H1 (cell line): ENCODE measurements at regions not wholly inside any gene's neighbourhood (a gene's known extent, or its start where the extent isn't known, plus 50 kb on each side); places are given as distances from the start of the nearest gene placed in this dataset.

Source experiments
- CTCF ChIA-PET: fragments of 300-600 bp; sonication (Branson Sonifier 250); formaldehyde crosslinking; loops from one replicate; lab custom pipeline; 2021; ENCODE audit not compliant: partially characterized antibody; lab: Charles Lee
- POLR2A ChIA-PET: fragments of 300-600 bp; sonication (Branson Sonifier 250); formaldehyde crosslinking; loops from one replicate; lab custom pipeline; 2021; ENCODE audit warnings: inconsistent platforms; ENCODE audit not compliant: partially characterized antibody; lab: Charles Lee
- DNase-seq, 2 experiments: peaks; one replicate each; pipeline versions ENCODE4 v3.0.0 to v3.0.0-alpha.2; 2010 to 2022; ENCODE audit warnings: low spot score in 2 of 2, low read depth in 1 of 2, mixed read lengths in 1 of 2
- FAIRE-seq: peaks from 2 replicates; lab custom pipeline; 2011; peaks lifted over from hg19 to GRCh38; lab: Jason Lieb, UNC
- H2AFZ ChIP-seq: 2 replicates; pipeline ENCODE4 v1.8.1; 2012; ENCODE audit warnings: low read length, inconsistent platforms
- H2AK5ac ChIP-seq: 2 replicates; pipeline ENCODE4 v1.6.1; 2013; ENCODE audit warnings: low read depth, low read length
- H2BK120ac ChIP-seq: replicated peaks from 2 replicates; pipeline ENCODE3; 2013; ENCODE audit warnings: low read depth, low read length, inconsistent platforms
- H2BK12ac ChIP-seq: 2 replicates; pipeline ENCODE4 v1.6.1; 2013; ENCODE audit warnings: low read depth, low read length
- H2BK15ac ChIP-seq: 2 replicates; pipeline ENCODE4 v1.6.1; 2013; ENCODE audit warnings: low read length
- H2BK20ac ChIP-seq: 2 replicates; pipeline ENCODE4 v1.6.1; 2013; ENCODE audit warnings: low read length
- H2BK5ac ChIP-seq: 2 replicates; pipeline ENCODE4 v1.6.1; 2013; ENCODE audit warnings: low read depth, low read length
- H3K14ac ChIP-seq: 2 replicates; pipeline ENCODE4 v1.6.1; 2013; ENCODE audit warnings: inconsistent platforms; ENCODE audit not compliant: insufficient read length
- H3K18ac ChIP-seq: 2 replicates; pipeline ENCODE4 v1.6.1; 2013; ENCODE audit warnings: low read length; ENCODE audit errors: extremely low read depth
- H3K23ac ChIP-seq: 2 replicates; pipeline ENCODE4 v1.6.1; 2013; ENCODE audit warnings: inconsistent platforms; ENCODE audit not compliant: insufficient read length
- H3K23me2 ChIP-seq: 2 replicates; pipeline ENCODE4 v1.6.1; 2013; ENCODE audit warnings: low read depth, low read length
- H3K27ac ChIP-seq: 2 replicates; pipeline ENCODE4 v1.6.1; 2011; ENCODE audit warnings: low read depth, low read length, inconsistent platforms
- H3K27me3 ChIP-seq, 4 experiments: replicated peaks in 1 of 4; 1 replicate in 1 of 4; 2 replicates in 3 of 4; pipeline versions ENCODE4 v1.6.1 to v1.8.1; 2011 to 2013; ENCODE audit warnings: low read length in 3 of 4, mild to moderate bottlenecking in 3 of 4, inconsistent platforms in 2 of 4, mixed read lengths in 2 of 4, moderate library complexity in 1 of 4; ENCODE audit not compliant: control insufficient read depth in 3 of 4, insufficient read depth in 3 of 4; ENCODE audit errors: extremely low read depth in 1 of 4
- H3K36me3 ChIP-seq, 4 experiments: 2 replicates each; pipeline versions ENCODE4 v1.6.1 to v1.8.1; 2011 to 2013; ENCODE audit warnings: mild to moderate bottlenecking in 4 of 4, low read length in 3 of 4, moderate library complexity in 2 of 4, control low read depth in 1 of 4, inconsistent platforms in 1 of 4; ENCODE audit not compliant: insufficient read depth in 4 of 4, control insufficient read depth in 2 of 4
- H3K4ac ChIP-seq: replicated peaks from 2 replicates; pipeline ENCODE3; 2013; ENCODE audit warnings: low read length, low read depth, mixed read lengths, inconsistent platforms; ENCODE audit not compliant: insufficient read length
- H3K4me1 ChIP-seq, 4 experiments: replicated peaks in 1 of 4; 1 replicate in 1 of 4; 2 replicates in 3 of 4; pipeline versions ENCODE4 v1.6.1 to v1.8.1; 2011 to 2013; ENCODE audit warnings: low read length in 3 of 4, inconsistent platforms in 2 of 4, mixed read lengths in 1 of 4; ENCODE audit not compliant: insufficient read depth in 4 of 4, control insufficient read depth in 3 of 4
- H3K4me2 ChIP-seq, 2 experiments: 2 replicates each; pipeline versions ENCODE4 v1.6.1 to v1.8.1; 2011 to 2013; ENCODE audit warnings: low read depth in 2 of 2, low read length in 2 of 2, control low read depth in 1 of 2, inconsistent platforms in 1 of 2, mild to moderate bottlenecking in 1 of 2; ENCODE audit not compliant: insufficient read depth in 1 of 2
- H3K4me3 ChIP-seq, 4 experiments: fragments of 200-600, 300-600 bp in 1 of 4; sonication (generic), shearing (Covaris generic), sonication (Bioruptor Twin) in 1 of 4; 2 replicates each; pipeline versions ENCODE4 v1.5.1 to v1.8.1; 2011 to 2016; ENCODE audit warnings: low read length in 4 of 4, low read depth in 3 of 4, control low read depth in 2 of 4, inconsistent platforms in 2 of 4, mild to moderate bottlenecking in 2 of 4, mixed read lengths in 1 of 4, moderate library complexity in 1 of 4; ENCODE audit not compliant: insufficient read depth in 2 of 4; ENCODE audit errors: extremely low read depth in 1 of 4
- H3K56ac ChIP-seq: replicated peaks from 2 replicates; pipeline ENCODE3; 2013; ENCODE audit warnings: low read depth, mild to moderate bottlenecking, mixed read lengths, low read length, inconsistent platforms; ENCODE audit not compliant: insufficient read length
- H3K79me1 ChIP-seq: 2 replicates; pipeline ENCODE4 v1.6.1; 2013; ENCODE audit warnings: low read depth, low read length, control low read depth
- H3K79me2 ChIP-seq, 2 experiments: 2 replicates each; pipeline versions ENCODE4 v1.6.1 to v1.8.1; 2012 to 2013; ENCODE audit warnings: low read length in 2 of 2, mild to moderate bottlenecking in 2 of 2, inconsistent platforms in 1 of 2; ENCODE audit not compliant: insufficient read depth in 2 of 2, control insufficient read depth in 1 of 2
- H3K9ac ChIP-seq, 4 experiments: replicated peaks in 1 of 4; 1 replicate in 1 of 4; 2 replicates in 3 of 4; pipeline versions ENCODE4 v1.6.1 to v1.8.1; 2011 to 2013; ENCODE audit warnings: low read depth in 3 of 4, low read length in 3 of 4, control low read depth in 2 of 4, mild to moderate bottlenecking in 2 of 4, moderate library complexity in 2 of 4, inconsistent platforms in 1 of 4; ENCODE audit errors: extremely low read depth in 1 of 4
- H3K9me3 ChIP-seq, 2 experiments: 2 replicates each; pipeline versions ENCODE4 v1.6.1 to v1.8.1; 2012 to 2013; ENCODE audit warnings: mild to moderate bottlenecking in 2 of 2, moderate library complexity in 2 of 2, control low read depth in 1 of 2, inconsistent platforms in 1 of 2, low read depth in 1 of 2, low read length in 1 of 2, mixed read lengths in 1 of 2; ENCODE audit not compliant: insufficient read depth in 2 of 2
- H4K20me1 ChIP-seq, 2 experiments: replicated peaks in 1 of 2; 2 replicates each; pipeline versions ENCODE3 to v1.8.1; 2011 to 2013; ENCODE audit warnings: inconsistent platforms in 2 of 2, low read length in 2 of 2, mild to moderate bottlenecking in 1 of 2; ENCODE audit not compliant: insufficient read depth in 2 of 2, control insufficient read depth in 1 of 2
- H4K5ac ChIP-seq: 2 replicates; pipeline ENCODE4 v1.6.1; 2013; ENCODE audit warnings: low read length, low read depth, mixed read lengths, inconsistent platforms; ENCODE audit not compliant: insufficient read length
- H4K8ac ChIP-seq: 2 replicates; pipeline ENCODE4 v1.8.0; 2013; ENCODE audit warnings: mild to moderate bottlenecking, moderate library complexity, low read length, inconsistent platforms; ENCODE audit not compliant: insufficient read depth; ENCODE audit errors: extremely low read depth
- H4K91ac ChIP-seq: replicated peaks from 2 replicates; pipeline ENCODE3; 2013; ENCODE audit warnings: low read length, mixed read lengths, inconsistent platforms; ENCODE audit not compliant: insufficient read length
- FOSL1 ChIP-seq: IDR thresholded peaks from 2 replicates; pipeline ENCODE4 v1.6.1; 2011; ENCODE audit warnings: mild to moderate bottlenecking, low read depth, low read length, moderate library complexity; ENCODE audit not compliant: insufficient read depth
- GABPA ChIP-seq: IDR thresholded peaks from 2 replicates; pipeline ENCODE4 v1.6.1; 2011; ENCODE audit warnings: mild to moderate bottlenecking, low read length, moderate library complexity, borderline replicate concordance; ENCODE audit not compliant: insufficient read depth
- POLR2AphosphoS5 ChIP-seq: IDR thresholded peaks from 2 replicates; pipeline ENCODE4 v1.6.1; 2011; ENCODE audit warnings: low read depth, low read length
- WGBS, 2 experiments: shearing (Covaris generic) in 1 of 2; methylation state at CpG; one replicate each; pipeline versions ENCODE4 v1.1.6 to v1.1.7; 2013 to 2015; ENCODE audit warnings: low lambda C conversion rate in 2 of 2, mixed read lengths in 2 of 2, inconsistent platforms in 1 of 2, low coverage in 1 of 2, missing lambda C conversion rate in 1 of 2; ENCODE audit not compliant: insufficient replicate concordance in 2 of 2, insufficient coverage in 1 of 2, insufficient read length in 1 of 2; ENCODE audit errors: extremely low coverage in 1 of 2, missing lambda C conversion rate in 1 of 2; 5-methylcytosine and 5-hydroxymethylcytosine counted together
- TF ChIP-seq, protein P1 (sequence below): IDR thresholded peaks from 2 replicates; pipeline ENCODE4 v1.6.1; 2012; ENCODE audit warnings: inconsistent platforms

- Histone ChIP-seq H4K5ac (no peak overlapping the region), H3K56ac (no peak overlapping the region), H3K4ac (no peak overlapping the region), H2BK12ac (no peak overlapping the region), H2BK120ac (no peak overlapping the region), H2AK5ac (no peak overlapping the region), H3K18ac (no peak overlapping the region), H2BK5ac (no peak overlapping the region), H3K79me1 (no peaks in the 10 kb centered on the region; the same call in 1 of the 2 replicates), H3K14ac (no peak overlapping the region), H3K27ac (no peak overlapping the region), H2BK20ac (no peak overlapping the region), H4K20me1 (no peaks in the 10 kb centered on the region), H2AFZ (no peak overlapping the region)
- 51% methylated on average over 3 of the region's 3 CpGs; no CpG with 5 or more reads in 1 of the 2 experiments for WGBS, 2 experiments
- no peak for FAIRE-seq
- TF ChIP-seq POLR2AphosphoS5 (no peak), GABPA (no peak), FOSL1 (no peak)
- TF ChIP-seq, protein P1, sequence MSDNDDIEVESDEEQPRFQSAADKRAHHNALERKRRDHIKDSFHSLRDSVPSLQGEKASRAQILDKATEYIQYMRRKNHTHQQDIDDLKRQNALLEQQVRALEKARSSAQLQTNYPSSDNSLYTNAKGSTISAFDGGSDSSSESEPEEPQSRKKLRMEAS, result no peak
- TF ChIP-seq, all 59 proteins: peak for 0
- Histone ChIP-seq H3K4me2 (no peak overlapping the region), H3K79me2 (no peaks in the 10 kb centered on the region), H3K9ac (no peak overlapping the region), H3K9me3 (peaks cover 42 to 68% of the 10 kb centered on the region in 2 experiments), H2BK15ac (no peak overlapping the region), H3K27me3 (no peaks in the 10 kb centered on the region), H3K4me3 (no peak overlapping the region), H3K23me2 (no peaks in the 10 kb centered on the region), H3K23ac (no peak overlapping the region), H4K91ac (no peak overlapping the region), H3K4me1 (no peaks in the 10 kb centered on the region), H3K36me3 (no peaks in the 10 kb centered on the region), H4K8ac (no peak overlapping the region)
- ChIA-PET POLR2A (no interaction called here), CTCF (interaction anchor here (0.6 to 1.0 kb wide), 2 partner anchors 14 to 144 kb away, joined by 3 to 4 read pairs; no protein-coding TSS in a partner anchor)
- no peak for DNase-seq
Observed at GRCh38 chr15:55015093-55015445, 181.7 kb downstream of the RSL24D1 start.
